K562 (cell line): ENCODE measurements at regions not wholly inside any gene's neighbourhood (a gene's known extent, or its start where the extent isn't known, plus 50 kb on each side); places are given as distances from the start of the nearest gene placed in this dataset.

Source experiments
- ATAC-seq: fragments of 200-7000 bp; cut with Tn5 transposase; 3 replicates; pipeline ENCODE4 v1.9.1; 2020; ENCODE audit warnings: moderate library complexity
- BruUV-seq: library from RNA; stranded (reverse); fragments of 400-500 nt; replicated peaks from 2 replicates; lab custom pipeline; 2021; lab: Mats Ljungman, UMichigan
- CTCF ChIA-PET: fragments of 300-600 bp; formaldehyde crosslinking; extraction: SDS; loops from one replicate; lab custom pipeline; 2021; ENCODE audit warnings: low intra/inter-chr PET ratio; lab: Yijun Ruan, JAX
- POLR2A ChIA-PET: fragments of 300-600, 350-650 bp; sonication (Branson Sonifier 250); formaldehyde crosslinking; extraction: SDS; loops from one replicate; lab custom pipeline; 2021; ENCODE audit warnings: antibody characterized with exemption, inconsistent platforms; lab: Yijun Ruan, JAX
- DNase-seq, 4 experiments: peaks; one replicate each; pipeline versions ENCODE4 v3.0.0 to v3.0.0-alpha.2; 2011 to 2018; ENCODE audit warnings: low spot score in 3 of 4, mixed read lengths in 3 of 4; ENCODE audit errors: extremely low read depth in 1 of 4
- FAIRE-seq: peaks from 2 replicates; lab custom pipeline; 2011; peaks lifted over from hg19 to GRCh38; lab: Jason Lieb, UNC
- H2AFZ ChIP-seq: 2 replicates; pipeline ENCODE4 v1.6.0; 2011; ENCODE audit warnings: low read depth, low read length, control low read depth, inconsistent platforms
- H3K27ac ChIP-seq: fragments of 200-600 bp; 3 replicates; pipeline ENCODE4 v1.8.0; 2011; ENCODE audit warnings: low read depth, mild to moderate bottlenecking, control low read depth, inconsistent platforms, low read length, moderate library complexity, mixed read lengths; ENCODE audit errors: extremely low read depth
- H3K27me3 ChIP-seq, 2 experiments: fragments of 300-600 bp in 1 of 2; 2 replicates in 1 of 2; 3 replicates in 1 of 2; pipeline versions ENCODE4 v1.6.0 to v1.8.0; 2011; ENCODE audit warnings: inconsistent platforms in 2 of 2, low read length in 2 of 2, mild to moderate bottlenecking in 1 of 2, mixed read lengths in 1 of 2, moderate library complexity in 1 of 2; ENCODE audit not compliant: control insufficient read depth in 2 of 2, insufficient read depth in 2 of 2
- H3K36me3 ChIP-seq: fragments of 300-600 bp; 3 replicates; pipeline ENCODE4 v1.8.0; 2011; ENCODE audit warnings: mild to moderate bottlenecking, low read length, inconsistent platforms; ENCODE audit not compliant: control insufficient read depth, insufficient read depth
- H3K4me1 ChIP-seq, 2 experiments: fragments of 200-600 bp in 1 of 2; replicated peaks in 1 of 2; 2 replicates in 1 of 2; 3 replicates in 1 of 2; pipeline versions ENCODE4 v1.5.1 to v1.8.0; 2011; ENCODE audit warnings: inconsistent platforms in 2 of 2, low read length in 2 of 2, mild to moderate bottlenecking in 1 of 2, mixed read lengths in 1 of 2, moderate library complexity in 1 of 2; ENCODE audit not compliant: control insufficient read depth in 2 of 2, insufficient read depth in 2 of 2
- H3K4me2 ChIP-seq: 2 replicates; pipeline ENCODE4 v1.6.1; 2011; ENCODE audit warnings: low read length, control low read depth, inconsistent platforms, mixed read lengths; ENCODE audit not compliant: insufficient read depth
- H3K4me3 ChIP-seq: fragments of 200-600 bp; sonication (generic), shearing (Covaris generic); 2 replicates; pipeline ENCODE4 v1.5.1; 2016; ENCODE audit warnings: control low read depth, inconsistent platforms
- H3K79me2 ChIP-seq: fragments of 200-600 bp; 3 replicates; pipeline ENCODE4 v1.8.0; 2011; ENCODE audit warnings: low read length, inconsistent platforms; ENCODE audit not compliant: control insufficient read depth, insufficient read depth
- H3K9ac ChIP-seq, 2 experiments: 2 replicates each; pipeline versions ENCODE4 v1.6.0 to v1.6.1; 2011; ENCODE audit warnings: low read depth in 2 of 2, low read length in 2 of 2, control low read depth in 1 of 2, inconsistent platforms in 1 of 2, mild to moderate bottlenecking in 1 of 2, mixed read lengths in 1 of 2; ENCODE audit not compliant: insufficient read depth in 1 of 2
- H3K9me1 ChIP-seq: one replicate; pipeline ENCODE4 v1.6.0; 2011; ENCODE audit warnings: inconsistent platforms, mild to moderate bottlenecking, low read length, moderate library complexity; ENCODE audit not compliant: control insufficient read depth, insufficient read depth
- H3K9me3 ChIP-seq: replicated peaks from 2 replicates; pipeline ENCODE4 v1.5.1; 2011; ENCODE audit warnings: low read depth, low read length, inconsistent platforms; ENCODE audit not compliant: control insufficient read depth, insufficient read depth
- H4K20me1 ChIP-seq: replicated peaks from 2 replicates; pipeline ENCODE4 v1.6.1; 2011; ENCODE audit warnings: low read length, inconsistent platforms, mixed read lengths; ENCODE audit not compliant: control insufficient read depth, insufficient read depth
- GTF3C2 ChIP-seq: IDR thresholded peaks from 3 replicates; pipeline ENCODE4 v1.6.1; 2011; ENCODE audit warnings: borderline replicate concordance, mild to moderate bottlenecking, moderate library complexity; ENCODE audit not compliant: insufficient read length; ENCODE audit errors: extremely low read depth
- POU5F1 ChIP-seq: fragments of 150-350 bp; IDR thresholded peaks from 2 replicates; pipeline ENCODE4 v1.6.1; 2014; ENCODE audit warnings: borderline replicate concordance, low read length, low read depth, mild to moderate bottlenecking; ENCODE audit not compliant: partially characterized antibody
- ZNF133 ChIP-seq: fragments of 250-450 bp; sonication (Bioruptor Pico); IDR thresholded peaks from 2 replicates; pipeline ENCODE4 v1.4.0; 2020; ENCODE audit warnings: mild to moderate bottlenecking
- ZNF263 ChIP-seq: sonication (generic); formaldehyde crosslinking; IDR thresholded peaks from 2 replicates; pipeline ENCODE4 v1.8.0; 2022; ENCODE audit warnings: mild to moderate bottlenecking, missing genetic modification reagents, borderline replicate concordance
- WGBS: fragments of 100-300 bp; shearing (Covaris generic); methylation state at CpG from one replicate; pipeline ENCODE4 v1.1.6; 2016; ENCODE audit warnings: low coverage, mixed read lengths; ENCODE audit not compliant: insufficient coverage; ENCODE audit errors: missing lambda C conversion rate; 5-methylcytosine and 5-hydroxymethylcytosine counted together
- in situ Hi-C: fragments of 300-500 bp; cut with MboI; formaldehyde crosslinking; loops from 4 replicates; pipeline ENCODE4 v1.15.0; 2018; ENCODE audit warnings: inconsistent platforms, mixed read lengths
- intact Hi-C: fragments of 100-400 bp; cut with micrococcal nuclease; formaldehyde crosslinking; loops from 2 replicates; pipeline ENCODE4 v1.14.2; 2022

GRCh38 chr15:46753946-46754345 lies 963.4 kb upstream of the SEMA6D start:
- no peak overlapping the region for H3K9ac ChIP-seq
- H3K79me2 ChIP-seq = no peaks in the 10 kb centered on the region
- H3K27ac ChIP-seq = no peak overlapping the region
- no TSS peak for BruUV-seq
- no peaks in the 10 kb centered on the region for H3K9me3 ChIP-seq
- CTCF ChIA-PET = no interaction called here
- H3K4me2 ChIP-seq = no peak overlapping the region
- no peaks in the 10 kb centered on the region for H4K20me1 ChIP-seq
- no peaks in the 10 kb centered on the region for H3K9me1 ChIP-seq
- WGBS = 2% methylated on average over 4 of the region's 4 CpGs
- DNase-seq = no peak
- no peak overlapping the region for H2AFZ ChIP-seq
- TF ChIP-seq ZNF263 (CRISPR knock-in tag) = no peak
- TF ChIP-seq GTF3C2 = no peak
- no peak for TF ChIP-seq POU5F1
- TF ChIP-seq ZNF133 = no peak
- intact Hi-C loops = no loop called here
- in situ Hi-C loops = no loop called here
- H3K27me3 ChIP-seq = no peaks in the 10 kb centered on the region
- POLR2A ChIA-PET = no interaction called here
- H3K4me1 ChIP-seq = no peaks in the 10 kb centered on the region
- no peaks in the 10 kb centered on the region for H3K36me3 ChIP-seq
- no peak for FAIRE-seq
- H3K4me3 ChIP-seq = no peak overlapping the region
- no peak for ATAC-seq
